Smooth muscle cell (in vitro differentiated cells): ENCODE measurements at regions not wholly inside any gene's neighbourhood (a gene's known extent, or its start where the extent isn't known, plus 50 kb on each side); places are given as distances from the start of the nearest gene placed in this dataset.

Experiments used
- DNase-seq: peaks from one replicate; lab custom pipeline; 2025; ENCODE audit not compliant: unreplicated experiment; lab: John Stamatoyannopoulos, UW
- H2AFZ ChIP-seq: fragments of 200-600 bp; sonication (generic); 2 replicates; pipeline ENCODE4 v1.6.0; 2016; ENCODE audit warnings: antibody characterized with exemption, low read depth, mild to moderate bottlenecking
- H3F3A ChIP-seq: fragments of 200-600 bp; sonication (generic); 2 replicates; pipeline ENCODE4 v1.6.0; 2017; ENCODE audit warnings: antibody characterized with exemption, low read depth
- H3K27ac ChIP-seq: fragments of 200-600 bp; sonication (generic); 2 replicates; pipeline ENCODE4 v1.5.1; 2016; ENCODE audit warnings: low read depth, mild to moderate bottlenecking
- H3K27me3 ChIP-seq: fragments of 200-600 bp; sonication (generic); 2 replicates; pipeline ENCODE4 v1.6.1; 2016; ENCODE audit warnings: low read depth, mild to moderate bottlenecking
- H3K36me3 ChIP-seq: fragments of 200-600 bp; sonication (generic); 2 replicates; pipeline ENCODE4 v1.5.1; 2016; ENCODE audit warnings: low read depth
- H3K4me1 ChIP-seq: fragments of 200-600 bp; sonication (generic); 2 replicates; pipeline ENCODE4 v1.5.1; 2016; ENCODE audit warnings: low read depth
- H3K4me2 ChIP-seq: fragments of 200-600 bp; sonication (generic); 2 replicates; pipeline ENCODE4 v1.6.0; 2016; ENCODE audit warnings: mild to moderate bottlenecking
- H3K4me3 ChIP-seq: fragments of 200-600 bp; sonication (generic); 2 replicates; pipeline ENCODE4 v1.5.1; 2016; ENCODE audit warnings: mild to moderate bottlenecking
- H3K79me2 ChIP-seq: fragments of 200-600 bp; sonication (generic); 2 replicates; pipeline ENCODE4 v1.6.0; 2016; ENCODE audit warnings: low read depth, mild to moderate bottlenecking
- H3K9ac ChIP-seq: fragments of 200-600 bp; sonication (generic); 2 replicates; pipeline ENCODE4 v1.6.0; 2016; ENCODE audit warnings: low read depth
- H3K9me3 ChIP-seq: fragments of 200-600 bp; sonication (generic); replicated peaks from 2 replicates; pipeline ENCODE4 v1.5.1; 2016; ENCODE audit warnings: low read depth
- H4K20me1 ChIP-seq: fragments of 200-600 bp; sonication (generic); 2 replicates; pipeline ENCODE4 v1.6.0; 2016; ENCODE audit warnings: low read depth
- CTCF ChIP-seq: fragments of 200-600 bp; sonication (generic); IDR thresholded peaks from 2 replicates; pipeline ENCODE4 v1.5.1; 2017; ENCODE audit warnings: borderline replicate concordance, mild to moderate bottlenecking, antibody characterized with exemption; ENCODE audit not compliant: insufficient read depth, poor library complexity, severe bottlenecking
- WGBS: methylation state at CpG from one replicate; pipeline ENCODE4 v1.1.7; 2016; ENCODE audit warnings: low lambda C conversion rate; 5-methylcytosine and 5-hydroxymethylcytosine counted together

- Histone ChIP-seq H2AFZ (no peak overlapping the region), H3K27me3 (no peaks in the 10 kb centered on the region), H3F3A (no peaks in the 10 kb centered on the region), H3K4me2 (no peak overlapping the region), H3K4me3 (no peak overlapping the region), H3K4me1 (no peaks in the 10 kb centered on the region), H3K27ac (no peak overlapping the region), H3K36me3 (no peaks in the 10 kb centered on the region), H3K79me2 (no peaks in the 10 kb centered on the region), H3K9ac (no peak overlapping the region), H4K20me1 (no peaks in the 10 kb centered on the region), H3K9me3 (no peaks in the 10 kb centered on the region)
- no peak for TF ChIP-seq CTCF
- no peak for DNase-seq
- WGBS = 86% methylated on average over 9 of the region's 9 CpGs
These were observed 1080.1 kb upstream of the SORCS1 start for GRCh38 chr10:108244443-108245228.

- H3K27ac ChIP-seq = no peak overlapping the region
- TF ChIP-seq CTCF = no peak
- WGBS = 59% methylated on average over 1 of the region's 1 CpG
- no peaks in the 10 kb centered on the region for H3K9me3 ChIP-seq
- H2AFZ ChIP-seq = no peak overlapping the region
- no peak for DNase-seq
- H3K27me3 ChIP-seq = no peaks in the 10 kb centered on the region
- no peaks in the 10 kb centered on the region for H3F3A ChIP-seq
- H3K36me3 ChIP-seq = no peaks in the 10 kb centered on the region
- H3K4me1 ChIP-seq = no peaks in the 10 kb centered on the region
- H3K4me3 ChIP-seq = no peak overlapping the region
- H4K20me1 ChIP-seq = no peaks in the 10 kb centered on the region
- no peak overlapping the region for H3K9ac ChIP-seq
- no peaks in the 10 kb centered on the region for H3K79me2 ChIP-seq
- H3K4me2 ChIP-seq = no peak overlapping the region
These were observed 1076.7 kb upstream of the SORCS1 start for GRCh38 chr10:108241166-108241565.

GRCh38 chr10:108238261-108238660, 1073.8 kb upstream of the SORCS1 start:
- no peak overlapping the region for H3K27ac ChIP-seq
- H3K36me3 ChIP-seq = no peaks in the 10 kb centered on the region
- no peaks in the 10 kb centered on the region for H3K27me3 ChIP-seq
- no peak overlapping the region for H3K4me2 ChIP-seq
- DNase-seq = no peak
- no peak overlapping the region for H3K9ac ChIP-seq
- WGBS = 83% methylated on average over 1 of the region's 1 CpG
- H3K79me2 ChIP-seq = no peaks in the 10 kb centered on the region
- no peaks in the 10 kb centered on the region for H4K20me1 ChIP-seq
- no peak for TF ChIP-seq CTCF
- H3K9me3 ChIP-seq = no peaks in the 10 kb centered on the region
- H3F3A ChIP-seq = no peaks in the 10 kb centered on the region
- H3K4me3 ChIP-seq = no peak overlapping the region
- no peak overlapping the region for H2AFZ ChIP-seq
- no peaks in the 10 kb centered on the region for H3K4me1 ChIP-seq
